GM23248 (cell line): ENCODE measurements at regions not wholly inside any gene's neighbourhood (a gene's known extent, or its start where the extent isn't known, plus 50 kb on each side); places are given as distances from the start of the nearest gene placed in this dataset.

Experiments used
- EZH2 ChIP-seq: fragments of 200-600 bp; sonication (generic); IDR thresholded peaks from 2 replicates; pipeline ENCODE4 v1.6.1; 2018; ENCODE audit warnings: antibody characterized with exemption, mild to moderate bottlenecking; ENCODE audit not compliant: insufficient read depth, poor library complexity, severe bottlenecking
- EZH2phosphoT487 ChIP-seq: fragments of 200-600 bp; sonication (generic); IDR thresholded peaks from 2 replicates; pipeline ENCODE4 v1.6.1; 2018; ENCODE audit warnings: antibody characterized with exemption, moderate library complexity, mild to moderate bottlenecking, low read depth; ENCODE audit not compliant: insufficient read depth

- no peak for TF ChIP-seq EZH2phosphoT487
- no peak for TF ChIP-seq EZH2
Measured at GRCh38 chr1:94332516-94332915, 85.7 kb upstream of the ABCD3 start.
